GM23248 (cell line): ENCODE measurements at regions not wholly inside any gene's neighbourhood (a gene's known extent, or its start where the extent isn't known, plus 50 kb on each side); places are given as distances from the start of the nearest gene placed in this dataset.

Experiments
- DNase-seq: peaks from one replicate; pipeline ENCODE4 v3.0.0-alpha.2; 2015
- H2AFZ ChIP-seq: fragments of 200-600 bp; sonication (generic); 2 replicates; pipeline ENCODE4 v1.6.1; 2016; ENCODE audit warnings: antibody characterized with exemption
- H3F3A ChIP-seq: fragments of 200-600 bp; sonication (generic); 2 replicates; pipeline ENCODE4 v1.6.1; 2016; ENCODE audit warnings: mild to moderate bottlenecking, antibody characterized with exemption, mixed run types; ENCODE audit not compliant: insufficient read depth
- H3K27ac ChIP-seq: fragments of 200-600 bp; sonication (generic); 2 replicates; pipeline ENCODE4 v1.5.1; 2016; ENCODE audit warnings: mild to moderate bottlenecking
- H3K27me3 ChIP-seq: fragments of 200-600 bp; sonication (generic); replicated peaks from 2 replicates; pipeline ENCODE4 v1.6.1; 2016; ENCODE audit warnings: mild to moderate bottlenecking; ENCODE audit not compliant: insufficient read depth
- H3K36me3 ChIP-seq: fragments of 200-600 bp; sonication (generic); 2 replicates; pipeline ENCODE4 v1.6.1; 2016; ENCODE audit warnings: low read depth, mild to moderate bottlenecking
- H3K4me1 ChIP-seq: fragments of 200-600 bp; sonication (generic); 2 replicates; pipeline ENCODE4 v1.6.1; 2016; ENCODE audit warnings: mild to moderate bottlenecking; ENCODE audit not compliant: insufficient read depth
- H3K4me2 ChIP-seq: fragments of 200-600 bp; sonication (generic); one replicate; pipeline ENCODE4 v1.6.1; 2016; ENCODE audit warnings: mild to moderate bottlenecking; ENCODE audit not compliant: unreplicated experiment
- H3K4me3 ChIP-seq: fragments of 200-600 bp; sonication (generic); 2 replicates; pipeline ENCODE4 v1.5.1; 2016; ENCODE audit warnings: mild to moderate bottlenecking
- H3K79me2 ChIP-seq: fragments of 200-600 bp; sonication (generic); 2 replicates; pipeline ENCODE4 v1.6.1; 2016; ENCODE audit warnings: mild to moderate bottlenecking; ENCODE audit not compliant: insufficient read depth
- H3K9ac ChIP-seq: fragments of 200-600 bp; sonication (generic); 2 replicates; pipeline ENCODE4 v1.6.1; 2016; ENCODE audit warnings: mild to moderate bottlenecking
- H3K9me2 ChIP-seq: fragments of 200-600 bp; sonication (generic); 2 replicates; pipeline ENCODE4 v1.6.1; 2016; ENCODE audit warnings: mixed run types, mild to moderate bottlenecking, moderate library complexity; ENCODE audit not compliant: insufficient read depth
- H3K9me3 ChIP-seq: fragments of 200-600 bp; sonication (generic); one replicate; pipeline ENCODE4 v1.6.1; 2017; ENCODE audit warnings: low read depth
- H4K20me1 ChIP-seq: fragments of 200-600 bp; sonication (generic); 2 replicates; pipeline ENCODE4 v1.6.0; 2016; ENCODE audit not compliant: insufficient read depth
- EZH2 ChIP-seq: fragments of 200-600 bp; sonication (generic); IDR thresholded peaks from 2 replicates; pipeline ENCODE4 v1.6.1; 2018; ENCODE audit warnings: antibody characterized with exemption, mild to moderate bottlenecking; ENCODE audit not compliant: insufficient read depth, poor library complexity, severe bottlenecking
- EZH2phosphoT487 ChIP-seq: fragments of 200-600 bp; sonication (generic); IDR thresholded peaks from 2 replicates; pipeline ENCODE4 v1.6.1; 2018; ENCODE audit warnings: antibody characterized with exemption, moderate library complexity, mild to moderate bottlenecking, low read depth; ENCODE audit not compliant: insufficient read depth
- WGBS, 2 experiments: methylation state at CpG; one replicate each; pipeline ENCODE4 v1.1.6; 2015 to 2017; ENCODE audit warnings: low lambda C conversion rate in 2 of 2, low coverage in 1 of 2; ENCODE audit errors: missing lambda C conversion rate in 2 of 2; 5-methylcytosine and 5-hydroxymethylcytosine counted together
- in situ Hi-C: fragments of 300-500 bp; cut with MboI; formaldehyde crosslinking; loops from 2 replicates; pipeline ENCODE4 v1.15.0; 2020

DNA sequence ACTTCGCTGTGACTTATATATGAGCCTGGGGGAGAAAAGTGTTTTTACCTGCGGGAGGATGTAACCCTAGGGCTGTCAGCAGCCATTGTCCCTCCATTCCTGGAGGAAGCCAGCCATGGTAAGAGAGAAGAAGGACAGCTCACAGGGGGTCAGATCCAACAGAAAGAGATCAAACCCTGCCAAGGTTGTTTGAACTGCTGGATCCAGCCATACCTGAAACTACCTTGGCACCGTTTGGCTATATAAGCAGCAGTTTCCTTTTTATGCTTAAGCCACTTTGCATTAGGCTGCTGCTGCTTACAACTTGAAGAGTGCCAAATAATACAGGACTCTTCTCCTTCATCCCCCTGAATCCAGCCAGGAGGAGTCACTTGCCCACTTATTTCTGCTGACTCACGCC, 205.5 kb downstream of the PHETA1 start:
- Histone ChIP-seq H3K36me3 (no peaks in the 10 kb centered on the region), H3K4me3 (no peak overlapping the region), H4K20me1 (no peaks in the 10 kb centered on the region), H3K4me1 (no peaks in the 10 kb centered on the region), H3K9ac (no peak overlapping the region), H3K79me2 (no peaks in the 10 kb centered on the region), H2AFZ (no peak overlapping the region), H3F3A (no peaks in the 10 kb centered on the region), H3K27ac (no peak overlapping the region), H3K4me2 (no peak overlapping the region), H3K9me2 (no peaks in the 10 kb centered on the region), H3K27me3 (peaks cover 17% of the 10 kb centered on the region), H3K9me3 (no peaks in the 10 kb centered on the region)
- in situ Hi-C loops = no loop called here
- 28 to 34% methylated on average over 4 of the region's 4 CpGs for WGBS, 2 experiments
- TF ChIP-seq EZH2 (no peak), EZH2phosphoT487 (no peak)
- DNase-seq = no peak

DNA sequence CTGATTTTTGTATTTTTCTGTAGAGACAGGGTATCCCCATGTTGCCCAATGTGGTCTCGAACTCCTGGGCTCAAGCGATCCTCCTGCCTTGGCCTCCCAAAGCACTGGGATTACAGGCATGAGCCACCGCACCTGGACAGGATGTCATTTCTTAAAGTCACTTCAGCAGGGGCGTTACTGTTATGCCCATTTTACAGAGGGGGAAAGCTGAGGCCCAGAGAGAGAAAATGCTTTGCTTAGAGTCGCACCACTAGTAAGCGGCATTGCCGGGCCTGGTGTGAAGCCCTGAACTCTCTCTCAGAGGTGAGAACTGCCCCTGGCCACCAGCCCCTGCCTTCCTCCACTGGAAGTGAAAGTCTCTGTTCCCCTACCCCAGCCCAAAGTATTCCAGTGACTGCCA, 207.0 kb downstream of the PHETA1 start:
- WGBS, 2 experiments = 75 to 80% methylated on average over 6 to 7 of the region's 7 CpGs
- in situ Hi-C loops = no loop called here

DNA sequence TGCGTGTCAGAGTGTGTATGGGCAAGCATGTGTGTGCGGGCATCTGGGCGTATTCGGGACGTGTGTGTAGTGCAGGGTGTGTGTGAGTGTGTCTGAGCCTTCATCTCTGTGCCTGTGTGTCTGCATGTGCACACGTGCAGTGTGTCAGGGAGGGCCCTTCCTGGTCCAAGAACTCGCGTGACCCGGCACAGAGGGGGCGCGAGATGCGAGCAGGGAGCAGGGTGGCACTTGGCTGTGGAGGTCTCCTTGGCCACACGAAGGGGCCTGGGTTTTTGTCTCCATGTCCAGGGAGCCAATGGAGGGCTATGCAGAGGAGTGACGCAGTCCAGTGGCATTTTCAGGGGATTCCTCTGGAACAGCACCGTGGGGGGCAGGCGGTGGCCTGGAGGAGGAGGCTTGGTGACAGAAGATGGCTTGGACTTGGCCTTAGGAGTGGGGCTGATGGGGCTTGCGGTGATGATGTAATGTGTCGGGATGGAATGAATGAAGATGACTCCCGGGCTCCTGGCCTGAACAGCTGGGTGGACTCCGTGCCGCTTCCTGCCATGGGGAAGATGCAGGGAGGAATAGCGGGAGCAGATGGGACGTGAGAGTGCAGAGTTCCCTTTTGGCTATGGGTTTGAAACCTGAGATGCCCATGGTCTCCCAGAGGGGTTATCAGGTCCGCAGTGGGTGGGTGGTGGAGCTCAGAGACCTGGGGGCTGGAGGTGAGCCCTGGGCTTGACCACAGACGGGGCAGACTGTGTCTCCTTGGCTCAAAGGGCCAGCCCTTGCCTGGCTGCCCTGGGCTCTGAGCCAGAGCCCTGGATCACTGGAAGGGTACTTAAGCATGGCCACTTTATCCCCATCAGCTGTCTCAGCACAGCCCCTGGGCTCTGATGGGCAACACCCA, 208.3 kb downstream of the PHETA1 start:
- H3K27me3 ChIP-seq = peaks cover 27% of the 10 kb centered on the region
- no peaks in the 10 kb centered on the region for H3K4me1 ChIP-seq
- H3K9me2 ChIP-seq = no peaks in the 10 kb centered on the region
- no peaks in the 10 kb centered on the region for H3K79me2 ChIP-seq
- H3K36me3 ChIP-seq = no peaks in the 10 kb centered on the region
- no peak overlapping the region for H3K4me2 ChIP-seq
- no peak overlapping the region for H3K4me3 ChIP-seq
- H3K27ac ChIP-seq = no peak overlapping the region
- H2AFZ ChIP-seq = no peak overlapping the region
- H3K9me3 ChIP-seq = no peaks in the 10 kb centered on the region
- no peaks in the 10 kb centered on the region for H4K20me1 ChIP-seq
- no peaks in the 10 kb centered on the region for H3F3A ChIP-seq
- no peak overlapping the region for H3K9ac ChIP-seq
- 35 to 44% methylated on average over 23 to 25 of the region's 25 CpGs for WGBS, 2 experiments
- TF ChIP-seq EZH2phosphoT487 (no peak), EZH2 (no peak)
- in situ Hi-C loops = no loop called here
- no peak for DNase-seq

More for the DNA sequence above, 207.0 kb downstream of the PHETA1 start:
- no peak for DNase-seq
- no peaks in the 10 kb centered on the region for H3K79me2 ChIP-seq
- H3K9me3 ChIP-seq = no peaks in the 10 kb centered on the region
- no peak overlapping the region for H3K4me2 ChIP-seq
- TF ChIP-seq EZH2phosphoT487 (no peak), EZH2 (no peak)
- no peaks in the 10 kb centered on the region for H3F3A ChIP-seq
- no peaks in the 10 kb centered on the region for H3K9me2 ChIP-seq
- no peak overlapping the region for H3K4me3 ChIP-seq
- no peaks in the 10 kb centered on the region for H3K4me1 ChIP-seq
- H3K27me3 ChIP-seq = peaks cover 19% of the 10 kb centered on the region; the same call in 1 of the 2 replicates
- H3K36me3 ChIP-seq = no peaks in the 10 kb centered on the region
- no peak overlapping the region for H3K9ac ChIP-seq
- no peak overlapping the region for H2AFZ ChIP-seq
- H3K27ac ChIP-seq = no peak overlapping the region
- H4K20me1 ChIP-seq = no peaks in the 10 kb centered on the region

DNA sequence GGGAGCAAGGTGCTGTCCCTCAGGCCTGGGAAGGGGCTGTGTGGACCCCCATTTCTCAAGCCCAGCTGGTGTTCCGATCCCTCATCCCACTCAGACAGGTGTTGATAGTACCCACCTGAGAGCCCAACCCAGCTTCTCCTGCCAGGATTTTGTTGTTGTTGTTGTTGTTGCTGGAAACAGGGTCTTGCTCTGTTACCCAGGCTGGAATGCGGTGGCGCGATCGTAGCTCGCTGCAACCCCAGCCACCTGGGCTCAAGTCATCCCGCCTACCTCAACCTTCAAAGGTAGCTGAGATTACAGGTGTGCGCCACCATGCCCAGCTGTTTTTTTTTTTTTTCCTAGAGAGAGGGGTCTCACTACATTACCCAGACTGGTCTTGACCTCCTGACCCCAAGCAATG, 209.9 kb downstream of the PHETA1 start:
- peaks cover 41% of the 10 kb centered on the region for H3K27me3 ChIP-seq
- H2AFZ ChIP-seq = no peak overlapping the region
- no peaks in the 10 kb centered on the region for H3K4me1 ChIP-seq
- H3K27ac ChIP-seq = no peak overlapping the region
- H3K9me2 ChIP-seq = no peaks in the 10 kb centered on the region
- H3K4me2 ChIP-seq = no peak overlapping the region
- TF ChIP-seq EZH2phosphoT487 (no peak), EZH2 (no peak)
- DNase-seq = no peak
- no peaks in the 10 kb centered on the region for H3K79me2 ChIP-seq
- H3K36me3 ChIP-seq = no peaks in the 10 kb centered on the region
- in situ Hi-C loops = no loop called here
- H3K4me3 ChIP-seq = no peak overlapping the region
- no peaks in the 10 kb centered on the region for H3K9me3 ChIP-seq
- 75 to 79% methylated on average over 7 to 8 of the region's 8 CpGs for WGBS, 2 experiments
- H4K20me1 ChIP-seq = no peaks in the 10 kb centered on the region
- H3K9ac ChIP-seq = no peak overlapping the region
- no peaks in the 10 kb centered on the region for H3F3A ChIP-seq
